HUES64 (cell line): ENCODE measurements at regions not wholly inside any gene's neighbourhood (a gene's known extent, or its start where the extent isn't known, plus 50 kb on each side); places are given as distances from the start of the nearest gene placed in this dataset.

Source experiments
- H3K27ac ChIP-seq: 2 replicates; pipeline ENCODE4 v1.7.0; 2013; ENCODE audit warnings: low read depth, low read length, inconsistent platforms
- H3K27me3 ChIP-seq: 2 replicates; pipeline ENCODE4 v1.6.1; 2013; ENCODE audit warnings: mild to moderate bottlenecking, low read length; ENCODE audit not compliant: insufficient read depth
- H3K36me3 ChIP-seq: 2 replicates; pipeline ENCODE4 v1.6.1; 2013; ENCODE audit warnings: mild to moderate bottlenecking, low read length; ENCODE audit not compliant: insufficient read depth
- H3K4me1 ChIP-seq: 2 replicates; pipeline ENCODE4 v1.6.1; 2013; ENCODE audit warnings: mild to moderate bottlenecking, low read length, moderate library complexity; ENCODE audit not compliant: insufficient read depth
- H3K4me3 ChIP-seq: 2 replicates; pipeline ENCODE4 v1.5.1; 2013; ENCODE audit warnings: mild to moderate bottlenecking, low read length, moderate library complexity
- H3K9ac ChIP-seq: 2 replicates; pipeline ENCODE4 v1.6.1; 2013; ENCODE audit warnings: mild to moderate bottlenecking, low read depth, low read length
- H3K9me3 ChIP-seq: 2 replicates; pipeline ENCODE4 v1.6.1; 2013; ENCODE audit warnings: low read depth, low read length; ENCODE audit not compliant: insufficient read depth
- WGBS: fragments of 150-250, 120-280 bp; methylation state at CpG from one replicate; pipeline ENCODE4 v1.1.7; 2013; ENCODE audit warnings: missing lambda C conversion rate; 5-methylcytosine and 5-hydroxymethylcytosine counted together

- peaks cover 12% of the 10 kb centered on the region for H3K4me1 ChIP-seq
- H3K4me3 ChIP-seq: no peak overlapping the region
- H3K9ac ChIP-seq: no peak overlapping the region
- H3K27me3 ChIP-seq: no peaks in the 10 kb centered on the region
- H3K27ac ChIP-seq: peak overlapping the region; percentile 18; the same call in 1 of the 2 replicates
- no peaks in the 10 kb centered on the region for H3K36me3 ChIP-seq
- 55% methylated on average over 4 of the region's 6 CpGs for WGBS
- no peaks in the 10 kb centered on the region for H3K9me3 ChIP-seq
Measured at GRCh38 chr10:10418387-10418786, 599.3 kb upstream of the CELF2 start.

GRCh38 chr10:10421071-10421470 lies 596.6 kb upstream of the CELF2 start:
- peaks cover 12% of the 10 kb centered on the region for H3K4me1 ChIP-seq
- no peaks in the 10 kb centered on the region for H3K36me3 ChIP-seq
- H3K9me3 ChIP-seq: no peaks in the 10 kb centered on the region
- H3K27ac ChIP-seq: no peak overlapping the region
- no peak overlapping the region for H3K4me3 ChIP-seq
- H3K27me3 ChIP-seq: no peaks in the 10 kb centered on the region
- H3K9ac ChIP-seq: no peak overlapping the region
- WGBS: 89% methylated on average over 5 of the region's 5 CpGs

GRCh38 chr10:10431422-10432066 lies 586.1 kb upstream of the CELF2 start:
- no peaks in the 10 kb centered on the region for H3K4me1 ChIP-seq
- H3K27me3 ChIP-seq: no peaks in the 10 kb centered on the region
- no peak overlapping the region for H3K4me3 ChIP-seq
- H3K36me3 ChIP-seq: no peaks in the 10 kb centered on the region
- no peak overlapping the region for H3K27ac ChIP-seq
- WGBS: 97% methylated on average over 4 of the region's 5 CpGs
- no peak overlapping the region for H3K9ac ChIP-seq
- H3K9me3 ChIP-seq: peaks cover 5% of the 10 kb centered on the region; the same call in 1 of the 2 replicates

- Histone ChIP-seq H3K27me3 (no peaks in the 10 kb centered on the region), H3K4me1 (no peaks in the 10 kb centered on the region), H3K9ac (no peak overlapping the region), H3K9me3 (peaks cover 5% of the 10 kb centered on the region; the same call in 1 of the 2 replicates), H3K27ac (no peak overlapping the region), H3K4me3 (no peak overlapping the region), H3K36me3 (no peaks in the 10 kb centered on the region)
- WGBS: 93% methylated on average over 9 of the region's 9 CpGs
Measured at GRCh38 chr10:10432296-10433035, 585.2 kb upstream of the CELF2 start.

- Histone ChIP-seq H3K36me3 (no peaks in the 10 kb centered on the region), H3K27me3 (no peaks in the 10 kb centered on the region), H3K9me3 (peaks cover 5% of the 10 kb centered on the region; the same call in 1 of the 2 replicates), H3K4me3 (no peak overlapping the region), H3K27ac (no peak overlapping the region), H3K4me1 (no peaks in the 10 kb centered on the region), H3K9ac (no peak overlapping the region)
- WGBS: 97% methylated on average over 3 of the region's 4 CpGs
Measured at GRCh38 chr10:10434312-10434711, 583.4 kb upstream of the CELF2 start.

GRCh38 chr10:10437886-10438285 lies 579.8 kb upstream of the CELF2 start:
- H3K4me1 ChIP-seq: no peaks in the 10 kb centered on the region
- no peaks in the 10 kb centered on the region for H3K27me3 ChIP-seq
- peaks cover 5% of the 10 kb centered on the region; the same call in 1 of the 2 replicates for H3K9me3 ChIP-seq
- no peak overlapping the region for H3K4me3 ChIP-seq
- WGBS: 95% methylated on average over 4 of the region's 4 CpGs
- no peaks in the 10 kb centered on the region for H3K36me3 ChIP-seq
- no peak overlapping the region for H3K27ac ChIP-seq
- H3K9ac ChIP-seq: no peak overlapping the region

GRCh38 chr10:10438335-10439100 lies 579.2 kb upstream of the CELF2 start:
- WGBS: 84% methylated on average over 1 of the region's 1 CpG
- H3K9me3 ChIP-seq: peaks cover 5% of the 10 kb centered on the region; the same call in 1 of the 2 replicates

GRCh38 chr10:10456856-10457255 lies 560.8 kb upstream of the CELF2 start:
- H3K4me3 ChIP-seq: no peak overlapping the region
- H3K27me3 ChIP-seq: no peaks in the 10 kb centered on the region
- no peak overlapping the region for H3K9ac ChIP-seq
- no peaks in the 10 kb centered on the region for H3K9me3 ChIP-seq
- H3K27ac ChIP-seq: no peak overlapping the region
- 100% methylated on average over 2 of the region's 2 CpGs for WGBS
- H3K36me3 ChIP-seq: no peaks in the 10 kb centered on the region
- H3K4me1 ChIP-seq: peaks cover 3% of the 10 kb centered on the region; the same call in 1 of the 2 replicates

More at GRCh38 chr10:10438335-10439100, 579.2 kb upstream of the CELF2 start:
- no peaks in the 10 kb centered on the region for H3K4me1 ChIP-seq
- H3K4me3 ChIP-seq: no peak overlapping the region
- no peaks in the 10 kb centered on the region for H3K27me3 ChIP-seq
- no peak overlapping the region for H3K27ac ChIP-seq
- H3K36me3 ChIP-seq: no peaks in the 10 kb centered on the region
- no peak overlapping the region for H3K9ac ChIP-seq

- Histone ChIP-seq H3K9me3 (no peaks in the 10 kb centered on the region), H3K4me1 (peaks cover 12% of the 10 kb centered on the region), H3K27ac (no peak overlapping the region), H3K4me3 (no peak overlapping the region), H3K9ac (no peak overlapping the region), H3K27me3 (no peaks in the 10 kb centered on the region), H3K36me3 (no peaks in the 10 kb centered on the region)
- 100% methylated on average over 1 of the region's 1 CpG for WGBS
Measured at GRCh38 chr10:10460451-10460850, 557.2 kb upstream of the CELF2 start.

- whole genome bisulfite sequencing: 90% methylated on average over 13 of the region's 16 CpGs
- no peak overlapping the region for H3K9ac ChIP-seq
- no peak overlapping the region for H3K27ac ChIP-seq
- peaks cover 12% of the 10 kb centered on the region for H3K4me1 ChIP-seq
- no peaks in the 10 kb centered on the region for H3K27me3 ChIP-seq
- H3K36me3 ChIP-seq: no peaks in the 10 kb centered on the region
- no peak overlapping the region for H3K4me3 ChIP-seq
- no peaks in the 10 kb centered on the region for H3K9me3 ChIP-seq
Measured at GRCh38 chr10:10462151-10462941, 555.3 kb upstream of the CELF2 start.
